ENCODE measurements at regions not wholly inside any gene's neighbourhood (a gene's known extent, or its start where the extent isn't known, plus 50 kb on each side); places are given as distances from the start of the nearest gene placed in this dataset.
"Not testable (repeated sequence)": the region's sequence is repeated elsewhere in the genome, so short reads cannot be mapped to it uniquely, and the experiment has no call there.

DNA sequence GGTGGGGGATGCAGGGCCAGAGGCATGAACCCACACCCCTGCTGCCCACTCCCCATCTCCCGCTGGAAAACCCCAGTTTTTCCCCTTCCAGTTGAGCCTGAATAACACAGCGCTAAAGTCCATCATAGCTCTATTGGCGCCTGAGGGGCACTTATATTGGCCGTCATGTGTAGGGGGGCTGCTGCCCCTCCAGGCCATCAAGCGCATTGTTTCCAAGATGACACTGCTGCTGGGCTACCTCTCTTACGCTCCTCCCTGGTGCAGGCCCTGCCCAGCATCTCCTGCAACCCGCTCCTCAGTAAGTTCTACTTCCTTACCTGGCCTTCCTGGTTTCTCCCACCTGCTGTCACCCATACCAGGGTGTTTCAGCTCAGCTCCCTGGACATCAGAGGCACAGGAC lies 205.0 kb upstream of the RPL34 start:
- H3K9me3 ChIP-seq: no peaks in the 10 kb centered on the region
- H3K4me3 ChIP-seq: no peak overlapping the region
- H3K27ac ChIP-seq: no peak overlapping the region
- H3K36me3 ChIP-seq: no peaks in the 10 kb centered on the region
- TF ChIP-seq, protein P1, sequence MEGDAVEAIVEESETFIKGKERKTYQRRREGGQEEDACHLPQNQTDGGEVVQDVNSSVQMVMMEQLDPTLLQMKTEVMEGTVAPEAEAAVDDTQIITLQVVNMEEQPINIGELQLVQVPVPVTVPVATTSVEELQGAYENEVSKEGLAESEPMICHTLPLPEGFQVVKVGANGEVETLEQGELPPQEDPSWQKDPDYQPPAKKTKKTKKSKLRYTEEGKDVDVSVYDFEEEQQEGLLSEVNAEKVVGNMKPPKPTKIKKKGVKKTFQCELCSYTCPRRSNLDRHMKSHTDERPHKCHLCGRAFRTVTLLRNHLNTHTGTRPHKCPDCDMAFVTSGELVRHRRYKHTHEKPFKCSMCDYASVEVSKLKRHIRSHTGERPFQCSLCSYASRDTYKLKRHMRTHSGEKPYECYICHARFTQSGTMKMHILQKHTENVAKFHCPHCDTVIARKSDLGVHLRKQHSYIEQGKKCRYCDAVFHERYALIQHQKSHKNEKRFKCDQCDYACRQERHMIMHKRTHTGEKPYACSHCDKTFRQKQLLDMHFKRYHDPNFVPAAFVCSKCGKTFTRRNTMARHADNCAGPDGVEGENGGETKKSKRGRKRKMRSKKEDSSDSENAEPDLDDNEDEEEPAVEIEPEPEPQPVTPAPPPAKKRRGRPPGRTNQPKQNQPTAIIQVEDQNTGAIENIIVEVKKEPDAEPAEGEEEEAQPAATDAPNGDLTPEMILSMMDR (IDR thresholded peaks at IDR 0.05): no peak
- DNase-seq (ENCODE audit: low spot score): no peak
- H3K4me1 ChIP-seq: no peaks in the 10 kb centered on the region
- no peaks in the 10 kb centered on the region for H3K27me3 ChIP-seq

- Histone ChIP-seq H3K4me3 (no peak overlapping the region), H3K4me1 (no peaks in the 10 kb centered on the region), H3K36me3 (no peaks in the 10 kb centered on the region), H3K27ac (no peak overlapping the region), H3K27me3 (no peaks in the 10 kb centered on the region), H3K9me3 (no peaks in the 10 kb centered on the region)
- DNase-seq (ENCODE audit: low spot score): no peak
- TF ChIP-seq, protein P1 (IDR thresholded peaks at IDR 0.05): no peak
Measured at GRCh38 chr4:108411836-108412235, 208.5 kb upstream of the RPL34 start.

DNA sequence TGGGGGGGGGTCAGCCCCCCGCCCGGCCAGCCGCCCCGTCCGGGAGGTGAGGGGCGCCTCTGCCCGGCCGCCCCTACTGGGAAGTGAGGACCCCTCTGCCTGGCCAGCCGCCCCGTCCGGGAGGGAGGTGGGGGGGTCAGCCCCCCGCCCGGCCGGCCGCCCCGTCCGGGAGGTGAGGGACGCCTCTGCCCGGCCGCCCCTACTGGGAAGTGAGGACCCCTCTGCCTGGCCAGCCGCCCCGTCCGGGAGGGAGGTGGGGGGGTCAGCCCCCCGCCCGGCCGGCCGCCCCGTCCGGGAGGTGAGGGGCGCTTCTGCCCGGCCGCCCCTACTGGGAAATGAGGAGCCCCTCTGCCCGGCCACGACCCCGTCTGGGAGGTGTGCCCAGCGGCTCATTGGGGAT lies 210.7 kb upstream of the RPL34 start:
- H3K4me3 ChIP-seq; H3K4me1 ChIP-seq; H3K27me3 ChIP-seq; H3K27ac ChIP-seq; H3K9me3 ChIP-seq; H3K36me3 ChIP-seq; DNase-seq (ENCODE audit: low spot score): not testable (repeated sequence)

- no peak overlapping the region for H3K4me3 ChIP-seq
- H3K4me1 ChIP-seq: no peaks in the 10 kb centered on the region
Measured at GRCh38 chr4:108405586-108405985, 214.8 kb upstream of the RPL34 start.

GRCh38 chr4:108400309-108400708 lies 220.1 kb upstream of the RPL34 start:
- TF ChIP-seq, protein P1 (IDR thresholded peaks at IDR 0.05): no peak
- Histone ChIP-seq H3K27me3 (no peaks in the 10 kb centered on the region), H3K27ac (no peak overlapping the region), H3K4me3 (no peak overlapping the region), H3K9me3 (no peaks in the 10 kb centered on the region), H3K4me1 (no peaks in the 10 kb centered on the region), H3K36me3 (no peaks in the 10 kb centered on the region)
- no peak for DNase-seq (ENCODE audit: low spot score)

More at GRCh38 chr4:108405586-108405985, 214.8 kb upstream of the RPL34 start:
- Histone ChIP-seq H3K27ac (no peak overlapping the region), H3K36me3 (no peaks in the 10 kb centered on the region), H3K27me3 (no peaks in the 10 kb centered on the region), H3K9me3 (no peaks in the 10 kb centered on the region)
- TF ChIP-seq, protein P1 (IDR thresholded peaks at IDR 0.05): no peak
- DNase-seq (ENCODE audit: low spot score): no peak

DNA sequence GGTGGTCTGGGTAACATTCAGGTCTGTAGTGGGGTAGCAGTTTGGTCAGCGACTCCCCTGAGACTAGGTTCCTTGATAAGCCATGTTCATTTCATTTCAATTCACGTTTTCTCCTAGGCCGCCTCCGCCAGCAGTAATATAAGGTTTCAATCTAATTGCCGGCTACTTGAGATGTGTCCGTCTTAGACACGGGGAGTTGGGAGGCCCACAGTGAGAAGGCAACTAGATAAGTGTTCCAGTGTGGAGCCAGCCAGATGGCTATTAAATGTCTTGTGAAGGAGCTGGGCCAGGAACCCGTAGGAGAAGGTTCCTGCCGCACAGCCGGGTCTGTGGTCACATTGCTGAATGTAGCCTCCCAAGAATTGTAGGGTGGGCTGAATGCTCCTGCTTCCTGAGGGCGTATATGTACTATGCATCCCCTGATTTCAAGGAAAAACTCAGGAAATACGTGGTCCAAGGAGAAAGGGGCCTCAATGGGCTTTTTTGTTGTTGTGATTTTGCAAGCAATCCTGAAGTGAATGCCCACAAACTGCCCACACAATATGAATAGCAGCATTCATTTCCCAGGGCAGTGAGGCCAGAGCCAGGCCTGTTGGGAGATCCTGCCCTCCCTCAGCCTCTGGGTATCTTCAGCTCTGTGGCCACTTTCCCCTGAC lies 220.6 kb upstream of the RPL34 start:
- no peaks in the 10 kb centered on the region for H3K27me3 ChIP-seq
- H3K36me3 ChIP-seq: no peaks in the 10 kb centered on the region
- DNase-seq (ENCODE audit: low spot score): no peak
- no peak overlapping the region for H3K27ac ChIP-seq
- no peaks in the 10 kb centered on the region for H3K9me3 ChIP-seq
- H3K4me3 ChIP-seq: no peak overlapping the region
- TF ChIP-seq, protein P1 (IDR thresholded peaks at IDR 0.05): no peak
- H3K4me1 ChIP-seq: no peaks in the 10 kb centered on the region

Measured in right atrium auricular region (tissue), 2 donors.